ENCODE measurements at regions not wholly inside any gene's neighbourhood (a gene's known extent, or its start where the extent isn't known, plus 50 kb on each side); places are given as distances from the start of the nearest gene placed in this dataset.

- intact Hi-C loops (cut with micrococcal nuclease) = no loop called here
- H3K9me2 ChIP-seq (ENCODE audit: insufficient read depth) = no peaks in the 10 kb centered on the region
- H3K9me3 ChIP-seq (ENCODE audit: control insufficient read depth in 1 of 2, insufficient read depth in 1 of 2, low read depth in 1 of 2, low read length in 2 of 2) = no peaks in the 10 kb centered on the region
- no peak overlapping the region for H3K9ac ChIP-seq (ENCODE audit: low read length)
- POLR2A ChIA-PET = no interaction called here
- no peaks in the 10 kb centered on the region for H3K36me3 ChIP-seq (ENCODE audit: control insufficient read depth in 1 of 2, insufficient read depth in 2 of 2, low read length in 2 of 2)
- no peak overlapping the region for H2AFZ ChIP-seq (ENCODE audit: low read depth, low read length, poor library complexity, severe bottlenecking)
- ATAC-seq = no peak
- CTCF ChIA-PET = no interaction called here
- TF ChIP-seq EGR1 (IDR thresholded peaks at IDR 0.05; ENCODE audit: low read depth) = no peak
- no peak for TF ChIP-seq YY1 (IDR thresholded peaks at IDR 0.05; ENCODE audit: extremely low read depth, insufficient replicate concordance, low read depth, low read length)
- TF ChIP-seq REST (IDR thresholded peaks at IDR 0.05; ENCODE audit: low read depth) = no peak
- TF ChIP-seq CTCF (IDR thresholded peaks at IDR 0.05 in 2 of 3, conservative IDR thresholded peaks at IDR 0.05 in 1 of 3; ENCODE audit: borderline replicate concordance in 1 of 3, insufficient read depth in 1 of 3, low read depth in 2 of 3, low read length in 2 of 3) = no peak
- TF ChIP-seq POLR2A (IDR thresholded peaks at IDR 0.05; ENCODE audit: borderline replicate concordance, extremely low read depth, insufficient read depth, insufficient read length) = no peak
- no peak for TF ChIP-seq SRF (IDR thresholded peaks at IDR 0.05; ENCODE audit: low read depth)
- no peak for TF ChIP-seq SIN3A (IDR thresholded peaks at IDR 0.05; ENCODE audit: low read depth)
- no peak for TF ChIP-seq ZBTB33 (IDR thresholded peaks at IDR 0.05; ENCODE audit: extremely low read depth, insufficient replicate concordance, low read length)
- TF ChIP-seq MAX (IDR thresholded peaks at IDR 0.05) = no peak
- DNase-seq (ENCODE audit: low read depth, low spot score) = no peak
- no peak overlapping the region for H3K4me2 ChIP-seq (ENCODE audit: low read length)
- no peaks in the 10 kb centered on the region for H3K79me2 ChIP-seq (ENCODE audit: insufficient read depth, low read length)
- H3K4me1 ChIP-seq (ENCODE audit: control insufficient read depth in 1 of 2, insufficient read depth in 2 of 2, low read length in 2 of 2) = peaks cover 6 to 11% of the 10 kb centered on the region in 2 experiments; a peak in 3 of 4 replicates
- no TSS peak for BruUV-seq (replicated peaks)
- H3K4me3 ChIP-seq (replicated peaks in 1 of 2; ENCODE audit: low read depth in 1 of 2, low read length in 2 of 2) = no peak overlapping the region
- no peaks in the 10 kb centered on the region for H3K27me3 ChIP-seq (ENCODE audit: insufficient read depth, low read length)
- H3K27ac ChIP-seq (ENCODE audit: low read depth, low read length) = no peak overlapping the region
- RAD21 ChIA-PET (ENCODE audit: low non-redundant PET in 1 of 2, low total read pairs in 2 of 2, uncharacterized antibody in 2 of 2, unreplicated experiment in 2 of 2) = no interaction called here
- H4K20me1 ChIP-seq (ENCODE audit: insufficient read depth) = no peaks in the 10 kb centered on the region
These were observed 144.2 kb upstream of the ARHGEF26 start for GRCh38 chr3:153976891-153977554.

Data from HCT116 (cell line).